Ishikawa (cell line): ENCODE measurements at regions not wholly inside any gene's neighbourhood (a gene's known extent, or its start where the extent isn't known, plus 50 kb on each side); places are given as distances from the start of the nearest gene placed in this dataset.

Experiments
- CEBPB ChIP-seq: IDR thresholded peaks from 2 replicates; pipeline ENCODE4 v1.6.1; 2012
- CREB1 ChIP-seq: IDR thresholded peaks from 2 replicates; pipeline ENCODE4 v1.6.1; 2012; ENCODE audit warnings: low read depth
- EGR1 ChIP-seq: IDR thresholded peaks from 2 replicates; pipeline ENCODE4 v1.6.1; 2012
- EP300 ChIP-seq: IDR thresholded peaks from 2 replicates; pipeline ENCODE4 v1.6.1; 2012; ENCODE audit warnings: borderline replicate concordance
- FOXM1 ChIP-seq: IDR thresholded peaks from 2 replicates; pipeline ENCODE4 v1.6.1; 2012; ENCODE audit warnings: low read depth, borderline replicate concordance
- MAX ChIP-seq: IDR thresholded peaks from 2 replicates; pipeline ENCODE4 v1.6.1; 2012
- NFIC ChIP-seq: IDR thresholded peaks from 2 replicates; pipeline ENCODE4 v1.6.1; 2012
- RAD21 ChIP-seq: IDR thresholded peaks from 2 replicates; pipeline ENCODE4 v1.6.1; 2012; ENCODE audit warnings: low read depth
- REST ChIP-seq: IDR thresholded peaks from 2 replicates; pipeline ENCODE4 v1.6.1; 2012; ENCODE audit warnings: low read depth, mild to moderate bottlenecking
- TAF1 ChIP-seq: IDR thresholded peaks from 2 replicates; pipeline ENCODE4 v1.6.1; 2012; ENCODE audit warnings: low read depth, mild to moderate bottlenecking
- TCF12 ChIP-seq: IDR thresholded peaks from 2 replicates; pipeline ENCODE4 v1.6.1; 2012; ENCODE audit warnings: low read depth
- TEAD4 ChIP-seq: IDR thresholded peaks from 2 replicates; pipeline ENCODE4 v1.6.1; 2012
- USF1 ChIP-seq: IDR thresholded peaks from 2 replicates; pipeline ENCODE4 v1.6.1; 2012
- YY1 ChIP-seq: IDR thresholded peaks from 2 replicates; pipeline ENCODE4 v1.6.1; 2012; ENCODE audit warnings: low read depth
- ZBTB7A ChIP-seq: IDR thresholded peaks from 2 replicates; pipeline ENCODE4 v1.6.1; 2012; ENCODE audit warnings: low read depth

GRCh38 chr2:76572981-76573380 lies 862.3 kb upstream of the GCFC2 start:
- no peak for TF ChIP-seq EGR1
- no peak for TF ChIP-seq CEBPB
- TF ChIP-seq USF1: no peak
- TF ChIP-seq YY1: no peak
- no peak for TF ChIP-seq MAX
- no peak for TF ChIP-seq TEAD4
- TF ChIP-seq EP300: no peak
- no peak for TF ChIP-seq NFIC
- no peak for TF ChIP-seq TCF12
- TF ChIP-seq FOXM1: no peak
- no peak for TF ChIP-seq ZBTB7A
- TF ChIP-seq CREB1: no peak
- no peak for TF ChIP-seq RAD21
- TF ChIP-seq TAF1: no peak
- no peak for TF ChIP-seq REST

- TF ChIP-seq CEBPB (no peak), EGR1 (no peak), TCF12 (no peak), NFIC (no peak), TAF1 (no peak), USF1 (no peak), EP300 (no peak), MAX (no peak), CREB1 (no peak), YY1 (no peak), FOXM1 (no peak), TEAD4 (no peak), RAD21 (no peak), REST (no peak), ZBTB7A (no peak)
These were observed 859.1 kb upstream of the GCFC2 start for GRCh38 chr2:76569819-76570218.

GRCh38 chr2:76567478-76567877 lies 856.8 kb upstream of the GCFC2 start:
- TF ChIP-seq TEAD4 (no peak), CREB1 (no peak), EP300 (no peak), MAX (no peak), CEBPB (no peak), EGR1 (no peak), ZBTB7A (no peak), TAF1 (no peak), RAD21 (no peak), TCF12 (no peak), REST (no peak), YY1 (no peak), USF1 (no peak), FOXM1 (no peak), NFIC (no peak)

GRCh38 chr2:76564734-76565133 lies 854.0 kb upstream of the GCFC2 start:
- TF ChIP-seq RAD21 (no peak), TEAD4 (no peak), USF1 (no peak), YY1 (no peak), TAF1 (no peak), FOXM1 (no peak), MAX (no peak), CEBPB (no peak), EGR1 (no peak), ZBTB7A (no peak), EP300 (no peak), CREB1 (no peak), TCF12 (no peak), REST (no peak), NFIC (no peak)
